ENCODE measurements at regions not wholly inside any gene's neighbourhood (a gene's known extent, or its start where the extent isn't known, plus 50 kb on each side); places are given as distances from the start of the nearest gene placed in this dataset.

DNA sequence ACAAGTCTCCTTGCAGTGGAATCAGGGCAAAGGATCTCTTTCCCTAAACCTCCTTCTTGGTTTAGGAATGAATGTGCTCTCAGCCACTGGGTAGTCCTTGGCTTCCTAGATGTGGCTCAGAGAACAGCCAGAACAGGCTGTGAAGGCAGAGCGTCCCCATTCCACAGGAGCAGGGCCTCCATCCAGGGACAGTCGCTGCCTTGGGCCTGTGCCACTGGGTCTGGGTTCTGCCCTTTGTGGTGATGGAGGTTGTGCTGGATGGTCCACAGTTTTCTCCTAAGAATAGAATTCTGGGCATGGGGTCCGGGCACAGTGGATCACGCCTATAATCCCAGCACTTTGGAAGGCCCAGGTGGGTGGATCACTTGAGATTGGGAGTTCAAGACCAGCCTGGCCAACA lies 516.5 kb upstream of the RAB6C start:
- TF ChIP-seq CTCF (IDR thresholded peaks at IDR 0.05; ENCODE audit: insufficient read depth, low read length) = no peak
- TF ChIP-seq POLR2AphosphoS5 (IDR thresholded peaks at IDR 0.05; ENCODE audit: low read depth) = no peak
- no peak for TF ChIP-seq SPI1 (IDR thresholded peaks at IDR 0.05; ENCODE audit: borderline replicate concordance, low read depth)

All from HL-60 (cell line).